GM18909 (cell line): ENCODE measurements at regions not wholly inside any gene's neighbourhood (a gene's known extent, or its start where the extent isn't known, plus 50 kb on each side); places are given as distances from the start of the nearest gene placed in this dataset.
"Not testable (repeated sequence)": the region's sequence is repeated elsewhere in the genome, so short reads cannot be mapped to it uniquely, and the experiment has no call there.

Source experiments
- ATAC-seq: cut with Tn5 transposase; IDR thresholded peaks from one replicate; pipeline ENCODE4 v1.9.1; 2021; ENCODE audit warnings: mild to moderate bottlenecking; ENCODE audit not compliant: unreplicated experiment, poor library complexity

DNA sequence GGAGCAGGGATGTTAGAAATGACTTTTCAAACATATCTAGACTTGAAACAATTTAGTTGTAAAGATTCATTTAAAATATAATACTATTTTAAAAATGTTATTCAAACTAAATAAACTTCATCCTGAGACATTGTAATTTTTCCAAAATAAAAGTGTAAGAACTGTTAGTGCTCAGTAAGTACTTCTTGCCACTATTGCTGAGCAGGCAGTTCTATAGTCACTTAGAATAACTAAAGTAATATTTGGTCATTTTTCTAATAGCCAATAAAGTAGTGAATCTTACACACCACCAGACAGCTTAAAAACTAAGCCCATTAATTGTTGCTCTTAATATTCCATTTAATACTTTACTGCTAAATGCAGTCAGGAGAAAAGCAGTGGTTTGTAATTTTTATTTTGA is 1120.0 kb upstream of the CDH10 start:
- no peak for ATAC-seq

DNA sequence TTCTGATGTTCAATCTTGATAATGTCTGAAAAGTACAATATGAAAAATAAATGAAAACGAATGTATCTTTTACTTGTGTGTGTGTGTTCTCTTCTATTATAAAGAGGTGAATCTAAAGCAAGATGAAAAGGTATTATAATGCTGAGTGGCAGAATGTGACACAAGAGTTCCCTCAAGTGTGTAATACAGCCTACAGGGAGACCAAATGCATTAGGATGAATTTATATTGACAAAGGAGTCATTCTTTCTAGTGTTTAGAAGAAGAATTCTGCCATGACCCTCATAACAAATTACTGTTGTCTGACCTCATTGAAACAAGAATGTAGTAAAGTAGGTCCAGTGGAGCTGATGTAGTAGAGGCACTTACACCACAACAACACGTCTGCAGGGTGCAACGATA is 1119.0 kb upstream of the CDH10 start:
- no peak for ATAC-seq

DNA sequence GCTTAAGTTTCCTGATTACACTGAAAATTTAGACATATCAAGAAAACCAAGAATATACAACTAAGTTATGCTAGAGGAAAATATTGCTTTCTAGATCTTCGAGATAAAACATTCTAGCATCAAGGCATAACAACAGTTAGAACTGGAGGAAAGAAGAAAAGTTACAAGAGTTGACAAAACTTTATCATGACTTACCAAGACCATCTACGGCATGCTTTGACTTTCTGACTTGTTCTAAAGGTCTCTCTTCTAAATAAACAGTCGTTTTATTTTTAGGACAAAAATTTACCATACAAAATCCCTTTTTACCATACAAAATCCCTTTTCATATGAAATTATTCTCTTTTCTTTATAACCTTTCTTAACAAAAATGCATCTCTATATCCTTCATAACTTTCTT is 1110.1 kb upstream of the CDH10 start:
- no peak for ATAC-seq

DNA sequence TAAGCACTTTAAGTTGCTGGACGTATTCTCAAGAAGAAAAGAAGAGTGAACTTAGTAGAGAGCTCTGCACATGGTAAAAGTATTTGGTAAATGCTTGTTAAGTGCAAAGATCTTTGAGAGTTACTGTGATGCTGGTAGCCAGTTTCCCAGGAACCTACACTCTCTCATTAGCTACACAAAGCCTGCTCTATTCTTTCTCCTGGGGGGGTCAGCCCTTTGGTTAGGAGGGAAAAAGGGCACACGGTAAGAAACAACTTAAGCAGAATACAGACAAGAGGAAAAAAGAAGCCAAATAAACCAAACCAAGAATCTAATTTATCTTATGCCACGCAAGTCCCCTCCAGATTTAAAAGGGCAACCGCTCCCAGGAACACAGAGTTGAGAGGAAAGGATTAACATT is 1100.1 kb upstream of the CDH10 start:
- ATAC-seq, result no peak

DNA sequence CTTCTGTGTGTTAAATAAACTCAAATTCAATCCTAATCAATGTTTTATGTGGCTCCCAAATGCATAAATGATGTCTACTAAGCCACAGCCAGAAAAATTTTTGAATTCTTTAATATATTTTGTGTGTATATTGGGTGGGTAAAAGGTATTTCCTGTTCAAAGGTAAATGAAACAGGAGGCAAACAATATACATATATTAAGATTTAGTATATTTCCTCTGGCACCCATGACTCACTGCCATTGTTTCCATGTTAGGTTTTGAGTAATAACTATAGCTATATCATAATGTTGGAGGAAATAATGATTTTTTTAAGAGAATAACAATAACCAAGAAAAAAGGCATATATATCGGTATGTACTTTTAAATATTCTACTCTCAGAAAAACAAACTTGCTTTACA is 1071.9 kb upstream of the CDH10 start:
- no peak for ATAC-seq

DNA sequence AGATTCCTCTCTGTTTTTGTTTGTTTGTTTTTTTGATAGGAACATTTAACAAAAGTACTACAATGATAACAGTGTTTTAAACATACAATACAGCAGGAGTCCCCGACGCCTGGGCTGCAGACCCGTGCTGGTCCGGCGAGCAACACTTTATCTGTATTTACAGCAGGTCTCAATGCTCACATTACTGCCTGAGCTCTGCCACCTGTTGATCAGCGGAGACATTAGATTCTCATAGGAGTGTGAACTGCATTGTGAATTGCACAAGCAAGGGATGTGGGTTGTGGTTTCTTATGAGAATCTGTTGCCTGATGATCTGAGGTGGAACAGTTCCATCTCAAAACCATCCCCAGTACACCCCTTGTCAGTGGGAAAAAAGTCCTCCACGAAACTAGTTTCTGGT is 1068.5 kb upstream of the CDH10 start:
- no peak for ATAC-seq

DNA sequence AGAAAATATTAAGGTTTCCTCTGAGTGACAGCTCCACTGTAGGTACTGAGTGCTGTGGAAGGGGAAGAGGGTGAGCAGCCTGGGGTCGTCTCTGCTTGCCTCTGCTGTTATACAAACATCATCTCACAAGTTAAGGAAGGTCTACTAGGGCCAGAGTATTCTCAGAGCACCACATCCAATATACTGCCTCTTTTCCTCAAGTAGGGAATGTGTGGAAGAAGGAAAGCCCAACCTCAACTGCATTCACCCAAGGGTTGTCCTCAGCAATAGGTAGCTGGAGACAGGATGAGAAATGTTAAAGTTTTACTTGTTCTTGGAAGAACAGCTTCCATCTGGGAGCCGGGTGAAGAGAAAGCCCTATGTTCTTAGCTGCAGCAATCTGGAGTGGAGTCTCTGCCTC is 1062.3 kb upstream of the CDH10 start:
- no peak for ATAC-seq

DNA sequence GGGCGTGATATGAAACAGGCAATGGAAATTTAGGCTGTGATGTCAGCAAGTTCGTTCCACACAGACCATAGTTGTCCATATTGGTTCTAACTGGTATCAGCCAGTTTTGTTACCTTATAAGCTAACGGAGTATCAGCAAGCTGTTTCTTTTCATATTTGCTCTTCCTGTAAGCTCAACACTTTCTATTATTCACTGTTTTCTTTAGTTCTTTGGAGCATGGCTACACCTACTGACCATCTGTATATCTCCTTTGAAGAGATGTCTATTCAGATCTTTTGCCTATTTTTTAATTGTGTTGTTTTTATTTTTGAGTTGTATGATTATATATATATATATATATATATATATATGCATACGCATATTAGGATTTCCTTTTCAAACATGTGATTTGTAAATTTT is 1057.2 kb upstream of the CDH10 start:
- no peak for ATAC-seq

DNA sequence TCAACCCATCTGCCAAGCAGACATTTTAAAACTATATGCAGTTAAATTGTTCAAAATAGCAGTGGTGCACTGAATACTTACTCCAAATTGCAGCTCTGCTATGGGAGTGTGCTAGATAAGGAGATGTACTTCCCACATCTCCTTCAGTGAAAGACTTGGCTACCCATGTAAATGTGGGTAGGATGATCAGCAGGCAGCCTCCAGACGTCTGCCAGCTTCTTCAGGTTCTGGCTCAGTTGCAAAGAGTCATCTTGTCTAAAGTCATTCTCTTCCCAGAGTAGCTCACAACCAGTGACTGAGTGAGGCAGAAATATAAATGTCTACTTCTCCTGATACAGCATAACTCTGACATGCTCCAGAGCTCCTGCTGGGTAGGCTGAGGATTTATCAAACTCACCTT is 1050.0 kb upstream of the CDH10 start:
- ATAC-seq, result no peak

DNA sequence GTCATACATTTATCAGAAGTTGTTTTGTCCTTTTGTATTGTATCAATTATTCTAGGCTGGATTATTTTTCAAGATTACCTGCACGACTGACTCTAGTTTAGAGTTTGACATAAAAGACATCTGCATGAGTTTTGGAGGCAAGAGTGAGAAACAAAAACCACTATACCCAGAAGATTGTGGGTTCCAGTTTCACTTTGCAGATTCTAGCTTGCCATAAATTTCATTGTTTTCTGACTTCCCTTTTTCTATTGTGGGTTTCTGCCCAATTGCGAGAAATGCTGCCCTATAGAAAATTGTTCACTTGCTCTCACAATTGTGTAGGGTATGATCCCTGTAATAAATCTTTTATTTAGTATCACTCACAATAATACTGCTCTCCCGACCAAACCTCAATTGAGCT is 1043.4 kb upstream of the CDH10 start:
- ATAC-seq, result no peak

DNA sequence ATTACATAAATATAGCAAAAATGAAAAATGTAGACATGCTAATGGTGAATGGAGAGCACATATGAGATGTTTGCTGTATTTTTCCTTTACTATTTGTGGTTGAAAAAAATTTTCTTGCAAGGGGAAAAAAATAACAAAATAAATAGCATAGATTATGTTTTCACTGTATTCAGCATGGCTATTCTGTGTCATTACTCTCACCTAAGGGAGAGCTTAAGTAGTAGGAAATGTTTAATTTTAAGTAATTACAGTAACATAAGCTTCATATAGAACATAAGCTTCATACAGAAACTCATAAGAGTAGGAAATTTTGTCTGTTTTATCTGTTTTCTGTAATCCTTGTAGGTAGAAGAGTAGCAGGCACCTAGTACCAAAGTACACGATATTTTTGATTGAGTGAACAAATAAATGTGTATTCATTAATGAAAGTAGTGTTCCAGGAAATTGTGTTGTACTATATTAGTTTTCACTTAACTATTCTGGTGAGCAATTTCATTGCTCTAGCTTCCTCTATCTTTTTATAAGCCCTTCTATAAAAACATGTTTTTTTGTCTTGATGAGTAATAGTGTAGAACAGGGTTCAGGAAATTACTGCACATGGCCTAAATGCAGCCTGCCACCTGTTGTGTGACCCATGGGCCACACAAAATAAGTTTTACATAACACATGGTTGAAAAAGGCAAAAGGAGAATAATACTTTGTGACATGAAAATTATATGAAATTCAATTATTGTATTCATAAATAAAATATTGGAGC is 1025.0 kb upstream of the CDH10 start:
- ATAC-seq, result no peak

DNA sequence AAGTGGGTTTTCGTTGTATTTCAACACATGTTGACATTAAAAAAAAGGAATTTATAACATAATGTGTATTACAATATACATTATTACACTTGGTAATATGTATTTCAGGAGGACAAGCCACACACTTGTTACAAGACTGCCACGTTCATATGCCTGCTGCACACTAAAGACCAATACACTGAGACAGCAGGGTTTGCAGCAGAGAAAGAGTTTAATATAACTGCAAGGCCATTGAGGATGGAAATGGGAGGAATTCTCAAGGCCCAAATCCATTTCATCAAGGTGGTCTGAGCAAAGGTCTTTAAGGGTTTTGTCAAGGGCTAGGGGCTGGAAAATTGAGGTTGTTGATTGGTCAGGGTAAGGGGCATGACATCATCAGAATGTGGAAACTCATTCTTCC is 1017.8 kb upstream of the CDH10 start:
- no peak for ATAC-seq

DNA sequence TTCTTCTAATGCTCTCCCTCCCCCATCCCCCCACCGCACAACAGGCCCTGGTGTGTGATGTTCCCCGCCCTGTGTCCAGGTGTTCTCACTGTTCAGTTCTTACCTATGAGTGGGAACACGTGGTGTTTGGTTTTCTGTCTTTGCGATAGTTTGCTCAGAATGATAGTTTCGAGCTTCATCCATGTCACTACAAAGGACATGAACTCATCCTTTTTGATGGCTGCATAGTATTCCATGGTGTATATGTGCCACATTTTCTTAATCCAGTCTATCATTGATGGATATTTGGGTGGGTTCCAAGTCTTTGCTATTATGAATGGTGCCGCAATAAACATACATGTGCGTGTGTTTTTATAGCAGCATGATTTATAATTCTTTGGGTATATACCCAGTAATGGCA is 1005.5 kb upstream of the CDH10 start:
- not testable (repeated sequence) for ATAC-seq

DNA sequence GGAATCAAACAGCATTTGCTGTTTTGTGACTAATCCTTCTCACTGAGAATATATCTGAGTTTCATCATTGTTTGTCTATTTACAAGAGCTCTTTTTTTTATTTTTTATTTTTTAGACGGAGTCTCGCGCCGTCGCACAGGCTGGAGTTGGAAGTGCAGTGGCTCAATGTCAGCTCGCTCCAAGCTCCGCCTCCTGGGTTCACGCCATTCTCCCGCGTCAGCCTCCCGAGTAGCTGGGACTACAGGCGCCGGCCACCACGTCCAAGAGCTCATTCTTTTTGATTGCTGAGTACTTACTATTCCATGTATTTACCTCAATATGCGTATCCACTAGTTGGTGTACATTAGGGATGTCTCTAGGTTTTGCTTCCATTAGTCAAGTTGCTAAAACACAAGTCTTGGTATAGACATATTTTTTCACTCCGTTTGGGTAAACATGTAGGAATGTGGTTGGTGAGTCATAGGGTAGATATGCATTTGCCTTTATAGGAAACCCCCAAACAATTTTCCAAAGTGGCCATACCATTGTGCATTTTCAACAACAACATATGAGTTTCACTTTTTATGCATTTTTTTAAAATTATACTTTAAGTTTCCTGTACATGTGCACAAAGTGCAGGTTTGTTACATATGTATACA is 1005.0 kb upstream of the CDH10 start:
- ATAC-seq, result no peak

DNA sequence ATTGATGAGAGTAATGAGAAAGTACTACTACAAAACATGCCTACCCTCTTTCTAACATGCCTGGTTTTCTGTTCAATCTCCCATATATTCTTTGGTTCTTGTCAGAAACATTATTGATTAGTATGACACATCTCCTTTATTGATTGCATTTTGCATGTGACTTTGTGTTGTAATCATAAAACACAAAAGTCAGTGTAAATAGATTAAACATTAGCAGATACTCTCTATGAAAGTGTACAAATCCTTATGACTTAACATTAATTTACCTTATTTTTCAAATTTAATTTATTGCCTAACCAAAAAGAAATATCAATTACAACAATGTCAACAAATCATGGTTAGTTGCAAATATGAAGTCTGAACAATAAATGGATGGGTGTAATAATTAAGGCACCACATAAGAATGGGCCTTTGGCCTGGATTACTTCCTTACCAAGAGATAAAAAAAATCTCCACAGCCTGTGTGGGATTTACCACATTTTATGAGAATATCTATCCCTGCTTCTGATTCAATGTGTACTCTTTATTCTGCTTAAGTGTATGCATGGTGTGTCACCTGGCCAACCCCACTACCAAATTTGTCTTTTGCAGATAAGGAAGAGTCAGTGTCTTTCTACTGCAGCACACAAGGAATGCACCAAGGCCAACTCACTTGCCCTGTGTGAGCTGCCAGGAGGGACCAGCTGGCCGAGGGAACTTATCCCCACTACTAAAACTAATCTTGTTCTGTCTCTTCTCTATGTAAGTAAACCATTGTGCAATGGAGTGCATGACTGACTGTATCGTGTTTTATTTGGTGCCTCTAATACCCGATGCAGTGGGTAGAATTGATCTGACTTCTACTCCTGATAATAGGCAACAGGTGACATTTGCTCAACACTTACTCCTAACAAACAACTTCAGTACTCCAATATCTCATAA is 1001.9 kb upstream of the CDH10 start:
- ATAC-seq, result no peak

DNA sequence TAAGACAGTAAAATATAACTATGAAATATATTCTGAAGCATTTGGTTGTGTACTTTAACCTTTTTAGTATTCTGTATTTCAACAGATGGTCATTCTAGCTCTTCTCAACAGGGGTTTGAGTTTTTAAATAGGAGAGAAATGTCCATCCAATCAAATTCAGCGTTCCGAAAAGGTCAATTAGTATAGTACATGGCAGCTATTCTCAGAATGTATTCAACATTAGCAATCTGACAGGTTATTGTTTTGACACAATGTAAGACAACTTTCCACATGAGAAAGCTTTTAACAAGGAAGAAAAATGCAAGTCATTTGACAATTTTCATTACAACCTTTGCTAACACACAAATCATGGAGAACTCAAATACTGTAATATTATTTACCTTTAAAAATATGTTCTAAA is 996.3 kb upstream of the CDH10 start:
- ATAC-seq, result no peak

DNA sequence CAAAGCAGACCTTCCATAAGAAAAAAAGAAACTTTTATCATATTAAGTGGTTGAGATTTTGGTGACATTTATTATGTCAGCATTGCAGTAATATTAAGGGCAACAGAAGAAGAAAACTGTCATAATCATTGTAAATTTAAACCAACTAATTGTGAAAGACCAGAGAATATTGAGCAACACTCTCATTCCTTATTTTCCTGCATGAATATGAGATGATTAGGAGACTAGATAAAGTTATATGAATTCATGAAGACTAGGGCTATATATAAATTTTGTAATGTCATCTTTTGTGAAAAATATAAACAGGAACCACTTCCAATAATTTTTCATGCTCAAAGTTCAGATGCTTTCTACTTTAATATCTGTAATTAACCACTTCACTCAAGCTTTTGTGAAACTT is 974.5 kb upstream of the CDH10 start:
- no peak for ATAC-seq

DNA sequence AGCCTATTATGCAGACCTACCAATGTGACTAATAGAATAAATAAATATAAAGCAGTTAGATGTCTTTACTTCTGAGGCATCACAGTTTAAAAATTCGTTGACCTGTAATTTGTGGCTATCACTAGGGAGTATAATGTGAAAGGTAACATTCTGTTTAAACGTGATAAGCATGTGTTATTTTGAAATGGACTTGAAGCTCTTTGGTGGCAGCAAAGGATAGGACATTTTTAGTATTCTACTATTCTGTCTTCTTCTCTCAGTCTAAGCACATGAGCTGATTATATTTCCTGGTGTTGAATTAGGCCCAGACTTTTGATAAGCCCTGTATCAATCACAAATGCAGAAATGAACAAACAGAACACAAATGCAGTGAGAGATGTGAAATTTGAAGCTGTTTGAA is 974.0 kb upstream of the CDH10 start:
- no peak for ATAC-seq

DNA sequence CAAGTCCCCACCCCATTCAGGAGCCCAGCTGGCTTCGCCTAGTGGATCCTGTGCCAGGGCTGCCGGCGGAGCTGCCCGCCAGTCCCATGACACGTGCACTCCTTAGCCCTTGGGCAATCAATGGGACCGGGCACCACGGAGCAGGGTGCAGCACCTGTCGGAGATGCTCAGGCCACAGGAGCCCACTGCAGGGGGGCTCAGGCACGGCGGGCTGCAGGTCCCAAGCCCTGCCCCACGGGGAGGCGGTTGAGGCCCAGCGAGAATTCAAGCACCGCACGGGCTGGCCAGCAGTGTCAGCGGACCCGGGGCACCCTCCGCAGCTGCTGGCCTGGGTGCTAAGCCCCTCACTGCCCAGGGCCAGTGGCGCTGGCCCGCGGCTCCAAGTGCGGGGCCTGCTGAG is 969.7 kb upstream of the CDH10 start:
- ATAC-seq, result no peak

DNA sequence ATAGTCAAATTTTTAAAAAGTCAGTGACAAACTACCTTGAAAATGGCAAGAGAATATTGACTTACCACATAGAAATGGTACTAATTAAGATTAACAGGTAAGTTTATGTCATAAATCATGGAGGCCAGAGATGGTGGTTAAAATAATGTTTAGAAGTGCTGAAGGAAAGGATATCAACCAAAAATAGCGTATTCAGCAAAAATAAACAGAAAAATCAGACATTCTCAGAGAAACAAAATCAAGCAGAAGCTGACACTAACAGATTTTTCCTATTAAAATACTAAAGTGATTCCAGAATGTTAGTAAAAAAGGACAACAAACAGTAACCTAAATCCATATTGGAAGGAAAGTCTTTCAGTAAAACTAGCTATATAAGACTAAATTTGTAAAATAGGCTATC is 959.9 kb upstream of the CDH10 start:
- no peak for ATAC-seq

DNA sequence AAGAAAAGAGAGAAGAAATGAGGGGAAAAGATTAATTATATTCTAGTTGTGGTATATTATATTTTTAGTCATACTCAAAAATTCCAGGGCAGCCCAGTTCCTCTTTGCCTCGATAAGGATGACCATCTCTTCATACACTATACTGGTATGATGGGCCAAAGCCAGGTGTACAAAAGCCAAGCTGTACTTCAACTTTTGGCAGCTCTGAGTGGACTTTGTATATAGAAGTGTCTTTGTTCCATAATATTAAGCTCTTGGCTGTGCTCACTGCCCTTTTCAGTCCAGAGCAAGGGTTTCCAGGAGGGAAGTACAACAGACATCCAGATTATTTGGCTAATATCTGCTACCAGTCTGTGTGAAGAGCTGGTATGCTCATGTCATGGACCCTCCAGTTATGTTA is 934.3 kb upstream of the CDH10 start:
- no peak for ATAC-seq
